ENCODE measurements at regions not wholly inside any gene's neighbourhood (a gene's known extent, or its start where the extent isn't known, plus 50 kb on each side); places are given as distances from the start of the nearest gene placed in this dataset.

GRCh38 chr13:105915146-105915850, 620.2 kb downstream of the EFNB2 start:
- TF ChIP-seq CTCF (IDR thresholded peaks at IDR 0.05), result no peak
- TF ChIP-seq POLR2A (IDR thresholded peaks at IDR 0.05), result no peak
- no peak for TF ChIP-seq POLR2AphosphoS5 (IDR thresholded peaks at IDR 0.05; ENCODE audit: insufficient read depth in 1 of 2, low read depth in 1 of 2)

Measured in vagina (tissue), 2 donors.